SK-N-SH treated with all-trans-retinoic acid at 6 μM for 48 hours (cell line): ENCODE measurements at regions not wholly inside any gene's neighbourhood (a gene's known extent, or its start where the extent isn't known, plus 50 kb on each side); places are given as distances from the start of the nearest gene placed in this dataset.

Experiments
- ATAC-seq: fragments of 200-7000 bp; cut with Tn5 transposase; 3 replicates; pipeline ENCODE4 v1.9.1; 2020; ENCODE audit warnings: mild to moderate bottlenecking, moderate library complexity
- ARNTL ChIP-seq: fragments of 450-650 bp; formaldehyde crosslinking; IDR thresholded peaks from 2 replicates; pipeline ENCODE4 v1.5.0; 2020; ENCODE audit warnings: low read depth, mild to moderate bottlenecking, moderate library complexity, borderline replicate concordance
- BACH2 ChIP-seq: fragments of 250-450 bp; sonication (Bioruptor Pico); IDR thresholded peaks from 2 replicates; pipeline ENCODE4 v1.9.0; 2021; ENCODE audit warnings: mild to moderate bottlenecking, borderline replicate concordance
- CSDC2 ChIP-seq: fragments of 250-450 bp; sonication (Bioruptor Pico); IDR thresholded peaks from 2 replicates; pipeline ENCODE4 v1.5.0; 2020; ENCODE audit warnings: mild to moderate bottlenecking, moderate library complexity
- CSRNP3 ChIP-seq: fragments of 250-450 bp; sonication (Bioruptor Pico); IDR thresholded peaks from 2 replicates; pipeline ENCODE4 v1.5.1; 2021; ENCODE audit warnings: mild to moderate bottlenecking, moderate library complexity
- ESRRG ChIP-seq: fragments of 250-450 bp; sonication (Bioruptor Pico); IDR thresholded peaks from 2 replicates; pipeline ENCODE4 v1.6.1; 2021; ENCODE audit warnings: mild to moderate bottlenecking
- GLIS3 ChIP-seq: fragments of 250-450 bp; sonication (Bioruptor Pico); IDR thresholded peaks from 2 replicates; pipeline ENCODE4 v1.5.0; 2020; ENCODE audit warnings: mild to moderate bottlenecking, moderate library complexity
- ISL1 ChIP-seq: fragments of 250-450 bp; sonication (Bioruptor Pico); IDR thresholded peaks from 2 replicates; pipeline ENCODE4 v2.1.2; 2022; ENCODE audit warnings: mild to moderate bottlenecking, moderate library complexity
- OSR1 ChIP-seq: fragments of 250-450 bp; sonication (Bioruptor Pico); IDR thresholded peaks from 2 replicates; pipeline ENCODE4 v1.8.0; 2022; ENCODE audit warnings: moderate library complexity, mild to moderate bottlenecking, inconsistent platforms
- PATZ1 ChIP-seq: fragments of 250-450 bp; sonication (Bioruptor Pico); IDR thresholded peaks from 2 replicates; pipeline ENCODE4 v1.8.0; 2020; ENCODE audit warnings: mild to moderate bottlenecking, moderate library complexity, borderline replicate concordance
- PPARA ChIP-seq: fragments of 250-450 bp; sonication (Bioruptor Pico); IDR thresholded peaks from 2 replicates; pipeline ENCODE4 v1.5.0; 2020; ENCODE audit warnings: mild to moderate bottlenecking, borderline replicate concordance
- RARB ChIP-seq: fragments of 250-450 bp; sonication (Bioruptor Pico); IDR thresholded peaks from 2 replicates; pipeline ENCODE4 v1.8.0; 2021; ENCODE audit warnings: mild to moderate bottlenecking, moderate library complexity
- SNAI2 ChIP-seq: fragments of 250-450 bp; sonication (Bioruptor Pico); IDR thresholded peaks from 2 replicates; pipeline ENCODE4 v1.5.0; 2020; ENCODE audit warnings: mild to moderate bottlenecking, moderate library complexity
- TCF4 ChIP-seq: fragments of 250-450 bp; sonication (Bioruptor Pico); IDR thresholded peaks from 2 replicates; pipeline ENCODE4 v1.8.0; 2021; ENCODE audit warnings: mild to moderate bottlenecking, moderate library complexity, borderline replicate concordance
- TOX ChIP-seq: fragments of 250-450 bp; sonication (Bioruptor Pico); IDR thresholded peaks from 2 replicates; pipeline ENCODE4 v1.8.0; 2021; ENCODE audit warnings: mild to moderate bottlenecking, moderate library complexity, borderline replicate concordance
- TSHZ2 ChIP-seq: fragments of 250-450 bp; sonication (Bioruptor Pico); IDR thresholded peaks from 2 replicates; pipeline ENCODE4 v1.5.0; 2020; ENCODE audit warnings: mild to moderate bottlenecking, moderate library complexity
- ZC3H10 ChIP-seq: fragments of 250-450 bp; sonication (Bioruptor Pico); IDR thresholded peaks from 2 replicates; pipeline ENCODE4 v1.5.1; 2021; ENCODE audit warnings: mild to moderate bottlenecking, moderate library complexity
- ZFP3 ChIP-seq: fragments of 250-450 bp; sonication (Bioruptor Pico); IDR thresholded peaks from 2 replicates; pipeline ENCODE4 v1.5.0; 2020; ENCODE audit warnings: mild to moderate bottlenecking, moderate library complexity
- ZFP30 ChIP-seq: fragments of 450-650 bp; formaldehyde crosslinking; IDR thresholded peaks from 2 replicates; pipeline ENCODE4 v1.5.0; 2022; ENCODE audit warnings: mild to moderate bottlenecking, moderate library complexity
- ZNF70 ChIP-seq: fragments of 450-650 bp; formaldehyde crosslinking; IDR thresholded peaks from 2 replicates; pipeline ENCODE4 v1.5.0; 2020; ENCODE audit warnings: mild to moderate bottlenecking, moderate library complexity
- TF ChIP-seq, protein P1 (sequence below): fragments of 250-450 bp; sonication (Bioruptor Pico); IDR thresholded peaks from 2 replicates; pipeline ENCODE4 v1.5.1; 2020; ENCODE audit warnings: low read depth, mild to moderate bottlenecking, moderate library complexity
- TF ChIP-seq, protein P2 (sequence below): fragments of 250-450 bp; sonication (Bioruptor Pico); IDR thresholded peaks from 2 replicates; pipeline ENCODE4 v1.8.0; 2021; ENCODE audit warnings: low read depth, mild to moderate bottlenecking, moderate library complexity, borderline replicate concordance

- TF ChIP-seq ZNF70 (CRISPR knock-in tag) (no peak), ZFP3 (no peak), PPARA (CRISPR knock-in tag) (no peak), OSR1 (CRISPR knock-in tag) (no peak), TOX (CRISPR knock-in tag) (no peak), CSDC2 (CRISPR knock-in tag) (no peak), ARNTL (CRISPR knock-in tag) (no peak), ZFP30 (no peak), TCF4 (CRISPR knock-in tag) (no peak), BACH2 (CRISPR knock-in tag) (no peak), PATZ1 (no peak), GLIS3 (CRISPR knock-in tag) (no peak), ISL1 (CRISPR knock-in tag) (no peak)
- TF ChIP-seq, protein P1, sequence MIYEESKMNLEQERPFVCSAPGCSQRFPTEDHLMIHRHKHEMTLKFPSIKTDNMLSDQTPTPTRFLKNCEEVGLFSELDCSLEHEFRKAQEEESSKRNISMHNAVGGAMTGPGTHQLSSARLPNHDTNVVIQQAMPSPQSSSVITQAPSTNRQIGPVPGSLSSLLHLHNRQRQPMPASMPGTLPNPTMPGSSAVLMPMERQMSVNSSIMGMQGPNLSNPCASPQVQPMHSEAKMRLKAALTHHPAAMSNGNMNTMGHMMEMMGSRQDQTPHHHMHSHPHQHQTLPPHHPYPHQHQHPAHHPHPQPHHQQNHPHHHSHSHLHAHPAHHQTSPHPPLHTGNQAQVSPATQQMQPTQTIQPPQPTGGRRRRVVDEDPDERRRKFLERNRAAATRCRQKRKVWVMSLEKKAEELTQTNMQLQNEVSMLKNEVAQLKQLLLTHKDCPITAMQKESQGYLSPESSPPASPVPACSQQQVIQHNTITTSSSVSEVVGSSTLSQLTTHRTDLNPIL: no peak
- ATAC-seq: no peak
These were observed 206.0 kb upstream of the PARD3B start for GRCh38 chr2:204339212-204339715.

DNA sequence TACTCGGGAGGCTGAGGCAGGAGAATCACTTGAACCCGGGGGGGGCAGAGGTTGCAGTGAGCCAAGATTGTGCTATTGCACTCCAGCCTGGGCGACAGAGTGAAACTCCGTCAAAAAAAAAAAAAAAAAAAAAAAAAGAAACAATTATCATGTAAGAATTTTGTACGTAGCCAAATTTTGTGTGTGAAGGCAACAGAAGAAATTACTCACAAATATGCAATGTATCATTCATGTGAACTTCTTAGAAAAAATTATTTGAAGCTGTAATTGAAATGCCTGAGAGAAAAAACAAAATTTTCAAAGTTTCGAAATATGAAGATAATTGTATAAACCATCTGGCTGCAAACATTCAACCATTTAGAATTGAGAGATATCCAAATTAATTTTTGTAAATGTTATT is 204.8 kb upstream of the PARD3B start:
- TF ChIP-seq PPARA (CRISPR knock-in tag): no peak
- TF ChIP-seq PATZ1: no peak
- TF ChIP-seq RARB (CRISPR knock-in tag): no peak
- TF ChIP-seq ARNTL (CRISPR knock-in tag): no peak
- TF ChIP-seq CSDC2 (CRISPR knock-in tag): no peak
- no peak for TF ChIP-seq CSRNP3
- TF ChIP-seq TSHZ2 (CRISPR knock-in tag): no peak
- no peak for TF ChIP-seq ZNF70 (CRISPR knock-in tag)
- TF ChIP-seq ISL1 (CRISPR knock-in tag): no peak
- no peak for TF ChIP-seq GLIS3 (CRISPR knock-in tag)
- TF ChIP-seq SNAI2 (CRISPR knock-in tag): no peak
- TF ChIP-seq, protein P1: no peak
- TF ChIP-seq ESRRG (CRISPR knock-in tag): no peak
- TF ChIP-seq TCF4 (CRISPR knock-in tag): no peak
- TF ChIP-seq ZC3H10: no peak
- TF ChIP-seq ZFP30: no peak
- TF ChIP-seq, protein P2, sequence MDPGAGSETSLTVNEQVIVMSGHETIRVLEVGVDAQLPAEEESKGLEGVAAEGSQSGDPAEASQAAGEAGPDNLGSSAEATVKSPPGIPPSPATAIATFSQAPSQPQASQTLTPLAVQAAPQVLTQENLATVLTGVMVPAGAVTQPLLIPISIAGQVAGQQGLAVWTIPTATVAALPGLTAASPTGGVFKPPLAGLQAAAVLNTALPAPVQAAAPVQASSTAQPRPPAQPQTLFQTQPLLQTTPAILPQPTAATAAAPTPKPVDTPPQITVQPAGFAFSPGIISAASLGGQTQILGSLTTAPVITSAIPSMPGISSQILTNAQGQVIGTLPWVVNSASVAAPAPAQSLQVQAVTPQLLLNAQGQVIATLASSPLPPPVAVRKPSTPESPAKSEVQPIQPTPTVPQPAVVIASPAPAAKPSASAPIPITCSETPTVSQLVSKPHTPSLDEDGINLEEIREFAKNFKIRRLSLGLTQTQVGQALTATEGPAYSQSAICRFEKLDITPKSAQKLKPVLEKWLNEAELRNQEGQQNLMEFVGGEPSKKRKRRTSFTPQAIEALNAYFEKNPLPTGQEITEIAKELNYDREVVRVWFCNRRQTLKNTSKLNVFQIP (CRISPR knock-in tag): no peak
- no peak for TF ChIP-seq BACH2 (CRISPR knock-in tag)
- no peak for ATAC-seq
